CD4-positive, CD25-positive, alpha-beta regulatory T cell (primary cell): ENCODE measurements at regions not wholly inside any gene's neighbourhood (a gene's known extent, or its start where the extent isn't known, plus 50 kb on each side); places are given as distances from the start of the nearest gene placed in this dataset.

ENCODE experiments used
- ATAC-seq, 2 donors: fragments of 150-1000 bp; cut with Tn5 transposase; one replicate each; pipeline ENCODE4 v1.10.0; 2021; ENCODE audit warnings: low read depth in 2 of 2, moderate number of reproducible peaks in 2 of 2, moderate library complexity in 1 of 2
- DNase-seq, 3 donors: peaks; one replicate each; pipeline versions ENCODE4 v3.0.0 to v3.0.0-alpha.2; 2012 to 2022; ENCODE audit warnings: mixed read lengths in 1 of 3
- H3K27ac ChIP-seq: one replicate; pipeline ENCODE4 v1.7.0; 2013; ENCODE audit warnings: mild to moderate bottlenecking, low read length; ENCODE audit not compliant: insufficient read depth, poor library complexity, severe bottlenecking
- H3K27me3 ChIP-seq: one replicate; pipeline ENCODE4 v1.7.0; 2013; ENCODE audit warnings: low read length; ENCODE audit not compliant: control insufficient read depth, insufficient read depth
- H3K36me3 ChIP-seq: one replicate; pipeline ENCODE4 v1.7.0; 2013; ENCODE audit warnings: mild to moderate bottlenecking, low read length, moderate library complexity; ENCODE audit not compliant: control insufficient read depth, insufficient read depth
- H3K4me1 ChIP-seq: 2 replicates; pipeline ENCODE4 v1.7.0; 2013; ENCODE audit warnings: mild to moderate bottlenecking, low read length; ENCODE audit not compliant: insufficient read depth, control insufficient read depth, poor library complexity, severe bottlenecking
- H3K4me3 ChIP-seq: one replicate; pipeline ENCODE4 v1.7.0; 2013; ENCODE audit warnings: low read depth, mild to moderate bottlenecking, low read length, moderate library complexity
- H3K9me3 ChIP-seq, 2 experiments: 1 replicate in 1 of 2; 2 replicates in 1 of 2; pipeline ENCODE4 v1.7.0; 2013; ENCODE audit warnings: low read length in 2 of 2, mild to moderate bottlenecking in 1 of 2, moderate library complexity in 1 of 2; ENCODE audit not compliant: control insufficient read depth in 2 of 2
- H3K27ac Mint-ChIP-seq, 3 donors: one replicate each; pipeline ENCODE4 v1.8.0; 2020 to 2022; ENCODE audit warnings: mild to moderate bottlenecking in 3 of 3, mixed read lengths in 3 of 3, moderate library complexity in 2 of 3
- H3K27me3 Mint-ChIP-seq: one replicate; pipeline ENCODE4 v1.8.0; 2022; ENCODE audit warnings: mild to moderate bottlenecking, mixed read lengths
- H3K36me3 Mint-ChIP-seq: one replicate; pipeline ENCODE4 v1.8.0; 2020; ENCODE audit warnings: mixed read lengths
- H3K4me1 Mint-ChIP-seq, 4 donors: one replicate each; pipeline ENCODE4 v1.8.0; 2020 to 2022; ENCODE audit warnings: mixed read lengths in 4 of 4, mild to moderate bottlenecking in 1 of 4
- H3K4me3 Mint-ChIP-seq, 4 donors: one replicate each; pipeline ENCODE4 v1.8.0; 2020 to 2022; ENCODE audit warnings: mild to moderate bottlenecking in 4 of 4, mixed read lengths in 4 of 4, moderate library complexity in 3 of 4
- H3K9me3 Mint-ChIP-seq, 7 donors: one replicate each; pipeline ENCODE4 v1.8.0; 2020 to 2022; ENCODE audit warnings: mixed read lengths in 7 of 7, mild to moderate bottlenecking in 3 of 7, moderate library complexity in 2 of 7

DNA sequence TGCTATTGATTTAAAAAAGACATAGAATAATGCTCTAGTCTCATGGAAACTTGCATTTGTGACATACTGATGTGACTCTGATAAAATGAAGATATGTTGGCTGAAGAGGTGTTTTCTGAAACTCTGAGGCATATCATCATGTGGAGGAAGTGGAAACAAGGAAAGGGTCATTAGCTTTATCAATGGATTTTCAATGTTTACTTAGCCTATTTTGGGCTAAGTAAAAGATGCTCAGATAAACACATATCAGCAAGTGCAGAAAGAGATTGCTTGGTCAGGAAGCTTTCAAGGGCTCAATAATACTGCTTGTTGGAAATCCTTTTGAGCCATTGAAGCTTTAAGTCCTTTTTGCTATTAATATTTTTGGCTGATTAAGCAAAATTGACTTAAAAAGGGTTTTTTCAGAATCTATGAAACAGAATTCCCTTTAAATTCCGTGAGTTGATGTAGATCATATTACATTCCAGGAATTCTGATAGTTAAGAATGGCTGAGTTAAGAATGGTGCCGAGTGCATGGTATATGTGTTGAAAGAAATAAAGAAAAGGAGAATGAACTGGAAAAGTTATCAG, 952.8 kb upstream of the SPRY2 start:
- no peaks in the 10 kb centered on the region for H3K4me1 Mint-ChIP-seq
- Histone ChIP-seq H3K27me3 (no peaks in the 10 kb centered on the region), H3K27ac (no peak overlapping the region), H3K4me3 (no peak overlapping the region), H3K4me1 (no peaks in the 10 kb centered on the region), H3K9me3 (no peaks in the 10 kb centered on the region), H3K36me3 (no peaks in the 10 kb centered on the region)
- H3K27ac Mint-ChIP-seq = no peak overlapping the region
- DNase-seq (no peak), ATAC-seq (no peak)
- H3K27me3 Mint-ChIP-seq = no peaks in the 10 kb centered on the region
- H3K36me3 Mint-ChIP-seq = no peaks in the 10 kb centered on the region
- peaks cover 0 to 16% (median 5%) of the 10 kb centered on the region in 7 donors for H3K9me3 Mint-ChIP-seq
- no peak overlapping the region for H3K4me3 Mint-ChIP-seq

DNA sequence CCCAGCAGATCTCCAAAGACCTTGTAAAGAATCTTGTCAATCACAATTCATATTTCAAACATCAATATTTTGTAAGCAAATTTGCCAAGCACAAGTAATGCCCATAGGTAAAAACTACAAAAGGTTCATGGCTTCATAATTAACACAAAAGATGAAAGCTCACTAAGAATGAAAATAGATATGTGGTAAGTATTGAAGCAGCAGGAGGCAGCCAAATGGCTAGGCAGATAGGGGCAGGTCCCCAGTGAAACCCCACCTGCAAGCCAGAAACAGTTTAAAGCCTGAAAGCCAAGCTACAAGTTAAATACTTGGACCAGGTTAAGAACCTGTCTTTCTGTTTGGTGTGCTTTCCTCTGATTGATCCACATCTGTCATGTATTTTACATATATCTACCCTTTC, 942.6 kb upstream of the SPRY2 start:
- Histone ChIP-seq H3K27ac (no peak overlapping the region), H3K27me3 (no peaks in the 10 kb centered on the region), H3K4me3 (no peak overlapping the region), H3K4me1 (no peaks in the 10 kb centered on the region), H3K9me3 (no peaks in the 10 kb centered on the region), H3K36me3 (no peaks in the 10 kb centered on the region)
- no peak for ATAC-seq
- no peaks in the 10 kb centered on the region for H3K4me1 Mint-ChIP-seq
- H3K27me3 Mint-ChIP-seq = no peaks in the 10 kb centered on the region
- no peak overlapping the region for H3K27ac Mint-ChIP-seq
- H3K9me3 Mint-ChIP-seq = peaks cover 0 to 20% (median 10%) of the 10 kb centered on the region in 7 donors
- no peaks in the 10 kb centered on the region for H3K36me3 Mint-ChIP-seq
- no peak for DNase-seq
- no peak overlapping the region for H3K4me3 Mint-ChIP-seq

DNA sequence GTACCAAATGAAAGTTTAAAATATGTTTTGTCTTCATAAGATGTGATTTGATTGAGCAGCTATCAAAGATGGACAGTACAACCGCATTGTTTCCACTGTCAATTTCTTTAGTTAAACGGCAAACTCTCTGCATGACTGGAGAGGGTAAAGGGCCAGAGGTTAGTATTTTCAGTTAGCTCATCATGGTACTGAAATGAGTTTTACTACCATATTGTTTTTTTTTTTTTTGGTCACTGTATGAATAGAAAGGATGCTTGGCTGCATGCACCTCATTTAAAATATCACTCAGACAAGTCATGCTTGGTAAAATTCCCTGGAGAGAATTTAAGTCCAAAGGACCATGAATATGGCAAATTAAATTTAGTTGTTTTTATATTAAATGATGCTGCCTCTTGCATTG, 942.1 kb upstream of the SPRY2 start:
- Histone ChIP-seq H3K27ac (no peak overlapping the region), H3K36me3 (no peaks in the 10 kb centered on the region), H3K4me3 (no peak overlapping the region), H3K9me3 (no peaks in the 10 kb centered on the region), H3K4me1 (no peaks in the 10 kb centered on the region), H3K27me3 (no peaks in the 10 kb centered on the region)
- H3K36me3 Mint-ChIP-seq = no peaks in the 10 kb centered on the region
- H3K27me3 Mint-ChIP-seq = no peaks in the 10 kb centered on the region
- H3K9me3 Mint-ChIP-seq = peaks cover 0 to 22% (median 10%) of the 10 kb centered on the region in 7 donors
- DNase-seq (no peak), ATAC-seq (no peak)
- no peak overlapping the region for H3K4me3 Mint-ChIP-seq
- no peaks in the 10 kb centered on the region for H3K4me1 Mint-ChIP-seq
- H3K27ac Mint-ChIP-seq = no peak overlapping the region

DNA sequence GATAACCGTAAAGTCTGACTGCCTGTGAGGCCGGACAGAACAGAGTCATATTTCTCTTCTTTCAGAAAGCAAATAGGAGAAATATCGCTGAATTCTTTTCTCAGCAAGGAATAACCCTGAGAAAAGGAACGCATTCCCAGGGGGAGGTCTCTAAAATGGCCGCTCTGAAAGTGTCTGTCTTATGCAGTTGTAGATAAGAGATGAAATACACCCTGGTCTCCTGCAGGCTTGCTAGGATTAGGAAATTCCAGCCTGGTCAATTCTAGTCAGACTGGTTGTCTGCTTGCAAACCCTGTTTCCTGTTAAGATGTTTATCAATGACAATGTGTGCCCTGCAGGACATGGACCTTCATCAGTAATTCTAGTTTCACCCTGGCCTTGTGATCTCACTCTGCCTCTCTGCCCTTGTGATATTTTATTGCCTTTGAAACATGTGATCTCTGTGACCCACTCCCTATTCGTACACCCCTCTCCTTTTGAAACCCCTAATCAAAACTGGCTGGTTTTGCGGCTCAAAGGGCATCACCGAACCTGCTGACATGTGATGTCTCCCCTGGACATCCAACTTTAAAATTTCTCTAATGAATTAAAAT, 934.8 kb upstream of the SPRY2 start:
- Mint-ChIP-seq H3K9me3 (peaks cover 3 to 47% (median 8%) of the 10 kb centered on the region in 7 donors), H3K4me3 (no peak overlapping the region), H3K27ac (no peak overlapping the region), H3K27me3 (no peaks in the 10 kb centered on the region), H3K36me3 (no peaks in the 10 kb centered on the region), H3K4me1 (no peaks in the 10 kb centered on the region)
- Histone ChIP-seq H3K4me1 (no peaks in the 10 kb centered on the region), H3K36me3 (no peaks in the 10 kb centered on the region), H3K27ac (no peak overlapping the region), H3K9me3 (no peaks in the 10 kb centered on the region), H3K27me3 (no peaks in the 10 kb centered on the region), H3K4me3 (no peak overlapping the region)
- no peak for DNase-seq
- ATAC-seq = no peak

DNA sequence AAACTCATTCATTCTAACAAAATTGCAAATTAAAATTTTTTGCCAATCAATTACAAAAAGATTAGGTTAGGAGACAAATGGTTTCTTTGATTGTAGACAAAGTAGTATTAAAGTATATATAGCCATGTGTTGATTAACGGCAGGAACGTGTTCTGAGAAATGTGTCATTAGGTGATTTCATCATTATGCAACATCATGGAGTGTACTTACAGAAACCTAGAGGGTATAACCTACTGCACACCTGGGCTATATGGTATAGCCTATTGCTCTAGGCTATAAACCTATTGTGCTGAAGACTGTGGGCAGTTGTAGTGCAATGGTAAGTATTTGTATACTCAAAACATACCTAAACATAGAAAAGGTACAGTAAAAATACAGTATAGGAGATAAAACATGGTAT, 906.8 kb upstream of the SPRY2 start:
- Mint-ChIP-seq H3K4me3 (no peak overlapping the region), H3K27ac (no peak overlapping the region), H3K9me3 (peaks cover 0 to 7% (median 5%) of the 10 kb centered on the region in 7 donors), H3K36me3 (no peaks in the 10 kb centered on the region), H3K4me1 (no peaks in the 10 kb centered on the region), H3K27me3 (no peaks in the 10 kb centered on the region)
- Histone ChIP-seq H3K4me3 (no peak overlapping the region), H3K36me3 (no peaks in the 10 kb centered on the region), H3K9me3 (peaks cover 0 to 2% of the 10 kb centered on the region in 2 experiments), H3K27ac (no peak overlapping the region), H3K27me3 (no peaks in the 10 kb centered on the region), H3K4me1 (no peaks in the 10 kb centered on the region)
- ATAC-seq = no peak
- no peak for DNase-seq

DNA sequence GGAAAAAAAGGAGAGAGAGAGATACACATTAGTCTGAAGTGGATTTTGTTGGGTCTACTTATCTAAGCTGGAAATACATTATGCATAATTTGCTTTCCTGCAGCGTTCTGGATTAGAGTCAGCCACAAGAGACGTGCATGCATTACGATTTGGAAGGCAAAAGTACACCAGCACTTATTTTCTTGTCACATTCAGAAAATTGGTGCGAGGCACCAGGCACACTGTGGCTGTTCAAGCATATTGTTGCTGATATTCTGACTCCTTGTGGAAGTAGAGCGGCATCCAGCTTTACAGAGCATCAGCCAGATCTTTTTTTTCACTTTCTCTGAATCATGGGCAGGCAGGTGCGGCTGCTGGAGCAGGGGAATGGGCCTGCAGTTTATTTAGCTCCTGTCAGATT, 905.6 kb upstream of the SPRY2 start:
- Mint-ChIP-seq H3K9me3 (peaks cover 2 to 7% (median 4%) of the 10 kb centered on the region in 7 donors), H3K27me3 (no peaks in the 10 kb centered on the region), H3K4me1 (no peaks in the 10 kb centered on the region), H3K27ac (no peak overlapping the region), H3K36me3 (no peaks in the 10 kb centered on the region), H3K4me3 (no peak overlapping the region)
- ATAC-seq = no peak
- no peak for DNase-seq
- no peaks in the 10 kb centered on the region for H3K4me1 ChIP-seq
- no peak overlapping the region for H3K27ac ChIP-seq
- no peaks in the 10 kb centered on the region for H3K27me3 ChIP-seq
- H3K9me3 ChIP-seq = peaks cover 0 to 2% of the 10 kb centered on the region in 2 experiments
- no peaks in the 10 kb centered on the region for H3K36me3 ChIP-seq
- no peak overlapping the region for H3K4me3 ChIP-seq

DNA sequence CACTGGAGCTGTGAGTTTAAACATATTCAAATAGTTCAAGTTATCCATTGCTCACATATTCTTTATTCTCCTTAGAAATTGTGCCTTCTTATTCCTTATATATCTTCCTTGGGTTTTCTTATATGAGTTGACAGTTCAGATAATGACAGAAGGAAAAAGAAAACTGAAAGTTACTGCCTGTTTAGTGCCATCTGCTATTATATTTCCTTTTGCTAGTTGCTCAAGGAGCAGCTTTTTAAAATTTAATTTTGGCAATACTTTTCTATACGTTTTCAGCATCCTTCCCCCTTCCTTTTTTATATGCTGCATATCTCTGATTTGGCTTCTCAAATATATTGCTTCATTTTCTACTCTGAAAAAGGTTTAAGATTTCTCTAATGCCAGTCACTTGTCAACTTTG, 903.1 kb upstream of the SPRY2 start:
- ATAC-seq (no peak), DNase-seq (no peak)
- no peaks in the 10 kb centered on the region for H3K27me3 ChIP-seq
- no peak overlapping the region for H3K4me3 Mint-ChIP-seq
- H3K9me3 Mint-ChIP-seq = peaks cover 1 to 14% (median 6%) of the 10 kb centered on the region in 7 donors
- no peak overlapping the region for H3K27ac Mint-ChIP-seq
- no peaks in the 10 kb centered on the region for H3K36me3 ChIP-seq
- no peak overlapping the region for H3K4me3 ChIP-seq
- H3K27ac ChIP-seq = no peak overlapping the region
- H3K27me3 Mint-ChIP-seq = no peaks in the 10 kb centered on the region
- peaks cover 0 to 2% of the 10 kb centered on the region in 2 experiments for H3K9me3 ChIP-seq
- H3K4me1 ChIP-seq = no peaks in the 10 kb centered on the region
- no peaks in the 10 kb centered on the region for H3K4me1 Mint-ChIP-seq
- no peaks in the 10 kb centered on the region for H3K36me3 Mint-ChIP-seq

DNA sequence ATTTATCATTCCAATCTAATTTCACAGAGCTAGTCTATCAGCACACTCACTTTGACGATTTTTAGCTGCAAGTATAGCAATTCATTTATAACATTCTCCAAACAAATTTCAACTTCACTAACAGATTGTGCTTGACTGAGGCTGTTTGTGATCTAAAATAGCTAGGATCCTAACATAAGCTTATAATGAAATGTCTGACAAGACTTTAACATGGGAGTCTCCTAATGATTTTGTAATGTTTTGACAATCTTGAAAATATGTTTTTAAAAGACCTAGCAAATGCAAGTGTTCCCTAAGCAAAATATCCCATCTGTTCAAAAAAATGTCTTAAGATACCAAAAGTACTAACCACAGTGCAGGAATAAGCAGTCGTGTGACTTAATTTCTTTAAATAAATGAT, 889.5 kb upstream of the SPRY2 start:
- Mint-ChIP-seq H3K4me3 (no peak overlapping the region), H3K4me1 (no peaks in the 10 kb centered on the region), H3K27ac (no peak overlapping the region), H3K27me3 (no peaks in the 10 kb centered on the region), H3K36me3 (no peaks in the 10 kb centered on the region), H3K9me3 (peaks cover 0 to 9% (median 2%) of the 10 kb centered on the region in 7 donors)
- DNase-seq (no peak), ATAC-seq (no peak)
- no peaks in the 10 kb centered on the region for H3K27me3 ChIP-seq
- H3K4me1 ChIP-seq = no peaks in the 10 kb centered on the region
- H3K36me3 ChIP-seq = no peaks in the 10 kb centered on the region
- H3K9me3 ChIP-seq = no peaks in the 10 kb centered on the region
- H3K27ac ChIP-seq = no peak overlapping the region
- H3K4me3 ChIP-seq = no peak overlapping the region
